Tibial nerve (tissue), 3 donors: ENCODE measurements at regions not wholly inside any gene's neighbourhood (a gene's known extent, or its start where the extent isn't known, plus 50 kb on each side); places are given as distances from the start of the nearest gene placed in this dataset.

Experiments
- CTCF ChIP-seq, 5 experiments: fragments of 200-600 bp in 3 of 5; fragments of 450-650 bp in 2 of 5; sonication (generic) in 3 of 5; IDR thresholded peaks; one replicate each; pipeline ENCODE4 v1.5.1; 2016 to 2019; ENCODE audit warnings: antibody characterized with exemption in 5 of 5, mild to moderate bottlenecking in 3 of 5, moderate library complexity in 2 of 5
- POLR2A ChIP-seq, 2 donors: fragments of 450-650 bp; IDR thresholded peaks; one replicate each; pipeline ENCODE4 v1.6.1; 2017; ENCODE audit warnings: antibody characterized with exemption in 2 of 2, mild to moderate bottlenecking in 2 of 2, moderate library complexity in 2 of 2

- no peak for TF ChIP-seq POLR2A (IDR thresholded peaks at IDR 0.05)
- TF ChIP-seq CTCF (IDR thresholded peaks at IDR 0.05), result no peak
These were observed 132.3 kb upstream of the TBX20 start for GRCh38 chr7:35386082-35386815.
